ENCODE measurements at regions not wholly inside any gene's neighbourhood (a gene's known extent, or its start where the extent isn't known, plus 50 kb on each side); places are given as distances from the start of the nearest gene placed in this dataset.

DNA sequence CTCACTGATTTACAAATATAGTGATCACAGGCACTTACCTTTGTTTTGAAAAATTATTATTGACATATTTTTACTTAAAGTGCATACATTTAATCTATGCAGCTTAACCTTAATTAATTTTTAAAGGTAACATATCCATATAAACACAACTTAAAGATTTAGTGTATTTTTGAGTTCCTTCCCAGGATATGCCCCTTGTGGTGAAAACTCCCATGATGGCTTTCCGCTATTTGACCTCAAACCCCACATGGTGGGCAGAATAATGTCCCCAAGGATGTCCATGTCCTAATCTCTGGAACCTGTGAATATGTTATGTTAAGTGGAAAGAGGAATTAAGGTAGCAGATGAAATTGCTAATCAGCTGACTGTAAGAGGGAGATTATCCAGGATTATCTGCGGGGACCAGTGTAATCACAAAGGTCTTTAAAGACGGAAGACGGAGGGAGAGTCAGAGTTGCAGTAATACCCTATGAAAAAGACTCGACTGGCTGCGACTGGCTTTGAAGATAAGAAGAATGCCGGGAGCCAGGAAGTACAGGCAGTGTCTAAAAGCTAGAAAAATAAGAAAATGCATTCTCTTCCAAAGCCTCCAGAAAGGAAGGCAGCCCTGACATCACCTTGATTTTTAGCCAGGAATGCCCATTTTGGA lies 193.9 kb downstream of the ICE1 start:
- no peaks in the 10 kb centered on the region for H4K20me1 ChIP-seq (ENCODE audit: control insufficient read depth, extremely low read depth, insufficient read depth, low read length)
- H3K4me1 ChIP-seq (ENCODE audit: control insufficient read depth, extremely low read depth, insufficient read depth, low read length): no peaks in the 10 kb centered on the region
- no peak overlapping the region for H2AFZ ChIP-seq (ENCODE audit: low read length)
- H3K36me3 ChIP-seq (ENCODE audit: control insufficient read depth, insufficient read depth, low read length): no peaks in the 10 kb centered on the region
- no peak overlapping the region for H3K4me3 ChIP-seq (replicated peaks in 1 of 4; ENCODE audit: control extremely low read depth in 1 of 4, insufficient read depth in 1 of 4, low read depth in 3 of 4, low read length in 4 of 4)
- no peak overlapping the region for H3K27ac ChIP-seq (ENCODE audit: insufficient read depth, low read length)
- no peak overlapping the region for H3K4me2 ChIP-seq (ENCODE audit: extremely low read depth, insufficient read depth, low read length)
- no peaks in the 10 kb centered on the region for H3K79me2 ChIP-seq (ENCODE audit: control insufficient read depth, insufficient read depth, low read length)
- H3K9ac ChIP-seq (ENCODE audit: insufficient read depth, low read length): no peak overlapping the region
- DNase-seq (ENCODE audit: low read depth in 2 of 2): no peak
- TF ChIP-seq, protein P1, sequence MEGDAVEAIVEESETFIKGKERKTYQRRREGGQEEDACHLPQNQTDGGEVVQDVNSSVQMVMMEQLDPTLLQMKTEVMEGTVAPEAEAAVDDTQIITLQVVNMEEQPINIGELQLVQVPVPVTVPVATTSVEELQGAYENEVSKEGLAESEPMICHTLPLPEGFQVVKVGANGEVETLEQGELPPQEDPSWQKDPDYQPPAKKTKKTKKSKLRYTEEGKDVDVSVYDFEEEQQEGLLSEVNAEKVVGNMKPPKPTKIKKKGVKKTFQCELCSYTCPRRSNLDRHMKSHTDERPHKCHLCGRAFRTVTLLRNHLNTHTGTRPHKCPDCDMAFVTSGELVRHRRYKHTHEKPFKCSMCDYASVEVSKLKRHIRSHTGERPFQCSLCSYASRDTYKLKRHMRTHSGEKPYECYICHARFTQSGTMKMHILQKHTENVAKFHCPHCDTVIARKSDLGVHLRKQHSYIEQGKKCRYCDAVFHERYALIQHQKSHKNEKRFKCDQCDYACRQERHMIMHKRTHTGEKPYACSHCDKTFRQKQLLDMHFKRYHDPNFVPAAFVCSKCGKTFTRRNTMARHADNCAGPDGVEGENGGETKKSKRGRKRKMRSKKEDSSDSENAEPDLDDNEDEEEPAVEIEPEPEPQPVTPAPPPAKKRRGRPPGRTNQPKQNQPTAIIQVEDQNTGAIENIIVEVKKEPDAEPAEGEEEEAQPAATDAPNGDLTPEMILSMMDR (conservative IDR thresholded peaks at IDR 0.05 in 1 of 2, IDR thresholded peaks at IDR 0.05 in 1 of 2; ENCODE audit: low read depth in 1 of 2, low read length in 2 of 2): no peak
- TF ChIP-seq EZH2 (IDR thresholded peaks at IDR 0.05; ENCODE audit: low read length, missing control alignments): no peak
- H3K27me3 ChIP-seq (ENCODE audit: control insufficient read depth, insufficient read depth, low read length): no peaks in the 10 kb centered on the region
- H3K9me3 ChIP-seq (ENCODE audit: control insufficient read depth, insufficient read depth, low read depth, low read length): no peaks in the 10 kb centered on the region

- no peak for TF ChIP-seq EZH2 (IDR thresholded peaks at IDR 0.05; ENCODE audit: low read length, missing control alignments)
- TF ChIP-seq, protein P1 (conservative IDR thresholded peaks at IDR 0.05 in 1 of 2, IDR thresholded peaks at IDR 0.05 in 1 of 2; ENCODE audit: low read depth in 1 of 2, low read length in 2 of 2): no peak
- DNase-seq (ENCODE audit: low read depth in 2 of 2): no peak
- no peaks in the 10 kb centered on the region for H4K20me1 ChIP-seq (ENCODE audit: control insufficient read depth, extremely low read depth, insufficient read depth, low read length)
- H3K4me1 ChIP-seq (ENCODE audit: control insufficient read depth, extremely low read depth, insufficient read depth, low read length): no peaks in the 10 kb centered on the region
- no peak overlapping the region for H3K27ac ChIP-seq (ENCODE audit: insufficient read depth, low read length)
- H3K27me3 ChIP-seq (ENCODE audit: control insufficient read depth, insufficient read depth, low read length): no peaks in the 10 kb centered on the region
- no peak overlapping the region for H3K9ac ChIP-seq (ENCODE audit: insufficient read depth, low read length)
- H3K79me2 ChIP-seq (ENCODE audit: control insufficient read depth, insufficient read depth, low read length): no peaks in the 10 kb centered on the region
- no peak overlapping the region for H3K4me2 ChIP-seq (ENCODE audit: extremely low read depth, insufficient read depth, low read length)
- H3K9me3 ChIP-seq (ENCODE audit: control insufficient read depth, insufficient read depth, low read depth, low read length): no peaks in the 10 kb centered on the region
- H2AFZ ChIP-seq (ENCODE audit: low read length): no peak overlapping the region
- H3K4me3 ChIP-seq (replicated peaks in 1 of 4; ENCODE audit: control extremely low read depth in 1 of 4, insufficient read depth in 1 of 4, low read depth in 3 of 4, low read length in 4 of 4): no peak overlapping the region
- H3K36me3 ChIP-seq (ENCODE audit: control insufficient read depth, insufficient read depth, low read length): no peaks in the 10 kb centered on the region
These were observed 193.1 kb downstream of the ICE1 start for GRCh38 chr5:5615569-5615968.

GRCh38 chr5:5613261-5613990 lies 190.9 kb downstream of the ICE1 start:
- no peaks in the 10 kb centered on the region for H4K20me1 ChIP-seq (ENCODE audit: control insufficient read depth, extremely low read depth, insufficient read depth, low read length)
- no peak for TF ChIP-seq EZH2 (IDR thresholded peaks at IDR 0.05; ENCODE audit: low read length, missing control alignments)
- TF ChIP-seq, protein P1 (conservative IDR thresholded peaks at IDR 0.05 in 1 of 2, IDR thresholded peaks at IDR 0.05 in 1 of 2; ENCODE audit: low read depth in 1 of 2, low read length in 2 of 2): no peak
- no peaks in the 10 kb centered on the region for H3K79me2 ChIP-seq (ENCODE audit: control insufficient read depth, insufficient read depth, low read length)
- no peaks in the 10 kb centered on the region for H3K4me1 ChIP-seq (ENCODE audit: control insufficient read depth, extremely low read depth, insufficient read depth, low read length)
- H3K36me3 ChIP-seq (ENCODE audit: control insufficient read depth, insufficient read depth, low read length): no peaks in the 10 kb centered on the region
- H2AFZ ChIP-seq (ENCODE audit: low read length): no peak overlapping the region
- H3K27me3 ChIP-seq (ENCODE audit: control insufficient read depth, insufficient read depth, low read length): no peaks in the 10 kb centered on the region
- H3K4me2 ChIP-seq (ENCODE audit: extremely low read depth, insufficient read depth, low read length): no peak overlapping the region
- H3K27ac ChIP-seq (ENCODE audit: insufficient read depth, low read length): no peak overlapping the region
- no peaks in the 10 kb centered on the region for H3K9me3 ChIP-seq (ENCODE audit: control insufficient read depth, insufficient read depth, low read depth, low read length)
- no peak for DNase-seq (ENCODE audit: low read depth in 2 of 2)
- H3K4me3 ChIP-seq (replicated peaks in 1 of 4; ENCODE audit: control extremely low read depth in 1 of 4, insufficient read depth in 1 of 4, low read depth in 3 of 4, low read length in 4 of 4): no peak overlapping the region
- no peak overlapping the region for H3K9ac ChIP-seq (ENCODE audit: insufficient read depth, low read length)

All from fibroblast of lung (primary cell).